ENCODE measurements at regions not wholly inside any gene's neighbourhood (a gene's known extent, or its start where the extent isn't known, plus 50 kb on each side); places are given as distances from the start of the nearest gene placed in this dataset.

GRCh38 chr19:28285917-28286316 lies 927.0 kb downstream of the UQCRFS1 start:
- intact Hi-C loops (cut with micrococcal nuclease): no loop called here
- H3K27me3 Mint-ChIP-seq: no peaks in the 10 kb centered on the region

GRCh38 chr19:28285078-28285477 lies 927.9 kb downstream of the UQCRFS1 start:
- CTCF ChIA-PET: no interaction called here
- POLR2A ChIA-PET: no interaction called here
- intact Hi-C loops (cut with micrococcal nuclease): no loop called here
- no peak for TF ChIP-seq CTCF (IDR thresholded peaks at IDR 0.05)
- no peaks in the 10 kb centered on the region for H3K27me3 Mint-ChIP-seq
- DNase-seq (no peak), ATAC-seq (ENCODE audit: low read depth) (no peak)
- peaks cover 18% of the 10 kb centered on the region for H3K9me3 Mint-ChIP-seq
- no peak overlapping the region for H3K4me3 Mint-ChIP-seq
- H3K4me1 Mint-ChIP-seq: no peaks in the 10 kb centered on the region
- H3K27ac Mint-ChIP-seq: no peak overlapping the region
- H3K36me3 Mint-ChIP-seq (ENCODE audit: low read depth): no peaks in the 10 kb centered on the region

More at GRCh38 chr19:28285917-28286316, 927.0 kb downstream of the UQCRFS1 start:
- H3K4me3 Mint-ChIP-seq: no peak overlapping the region
- no peak overlapping the region for H3K27ac Mint-ChIP-seq
- POLR2A ChIA-PET: no interaction called here
- DNase-seq: no peak
- no peaks in the 10 kb centered on the region for H3K4me1 Mint-ChIP-seq
- CTCF ChIA-PET: no interaction called here
- peaks cover 18% of the 10 kb centered on the region for H3K9me3 Mint-ChIP-seq
- no peaks in the 10 kb centered on the region for H3K36me3 Mint-ChIP-seq (ENCODE audit: low read depth)
- ATAC-seq (ENCODE audit: low read depth): no peak
- no peak for TF ChIP-seq CTCF (IDR thresholded peaks at IDR 0.05)

- Mint-ChIP-seq H3K9me3 (peaks cover 19% of the 10 kb centered on the region), H3K4me1 (no peaks in the 10 kb centered on the region), H3K4me3 (no peak overlapping the region), H3K27ac (no peak overlapping the region), H3K36me3 (ENCODE audit: low read depth) (no peaks in the 10 kb centered on the region), H3K27me3 (no peaks in the 10 kb centered on the region)
- no peak for TF ChIP-seq CTCF (IDR thresholded peaks at IDR 0.05)
- intact Hi-C loops (cut with micrococcal nuclease): no loop called here
- POLR2A ChIA-PET: no interaction called here
- CTCF ChIA-PET: no interaction called here
- ATAC-seq (ENCODE audit: low read depth): no peak
- DNase-seq: no peak
Measured at GRCh38 chr19:28284389-28284788, 928.6 kb downstream of the UQCRFS1 start.

- ATAC-seq (ENCODE audit: low read depth): no peak
- no peak overlapping the region for H3K27ac Mint-ChIP-seq
- DNase-seq: no peak
- no peak overlapping the region for H3K4me3 Mint-ChIP-seq
- no peaks in the 10 kb centered on the region for H3K27me3 Mint-ChIP-seq
- intact Hi-C loops (cut with micrococcal nuclease): no loop called here
- TF ChIP-seq CTCF (IDR thresholded peaks at IDR 0.05): no peak
- no peaks in the 10 kb centered on the region for H3K36me3 Mint-ChIP-seq (ENCODE audit: low read depth)
- H3K9me3 Mint-ChIP-seq: peaks cover 22% of the 10 kb centered on the region
- ChIA-PET POLR2A (no interaction called here), CTCF (no interaction called here)
- no peaks in the 10 kb centered on the region for H3K4me1 Mint-ChIP-seq
Measured at GRCh38 chr19:28283592-28283991, 929.4 kb downstream of the UQCRFS1 start.

GRCh38 chr19:28281676-28282075 lies 931.3 kb downstream of the UQCRFS1 start:
- DNase-seq (no peak), ATAC-seq (ENCODE audit: low read depth) (no peak)
- no peaks in the 10 kb centered on the region for H3K27me3 Mint-ChIP-seq
- H3K4me3 Mint-ChIP-seq: no peak overlapping the region
- POLR2A ChIA-PET: no interaction called here
- no peaks in the 10 kb centered on the region for H3K4me1 Mint-ChIP-seq
- CTCF ChIA-PET: no interaction called here
- TF ChIP-seq CTCF (IDR thresholded peaks at IDR 0.05): no peak
- H3K36me3 Mint-ChIP-seq (ENCODE audit: low read depth): no peaks in the 10 kb centered on the region
- peaks cover 18% of the 10 kb centered on the region for H3K9me3 Mint-ChIP-seq
- intact Hi-C loops (cut with micrococcal nuclease): no loop called here
- no peak overlapping the region for H3K27ac Mint-ChIP-seq
